ENCODE measurements at regions not wholly inside any gene's neighbourhood (a gene's known extent, or its start where the extent isn't known, plus 50 kb on each side); places are given as distances from the start of the nearest gene placed in this dataset.

DNA sequence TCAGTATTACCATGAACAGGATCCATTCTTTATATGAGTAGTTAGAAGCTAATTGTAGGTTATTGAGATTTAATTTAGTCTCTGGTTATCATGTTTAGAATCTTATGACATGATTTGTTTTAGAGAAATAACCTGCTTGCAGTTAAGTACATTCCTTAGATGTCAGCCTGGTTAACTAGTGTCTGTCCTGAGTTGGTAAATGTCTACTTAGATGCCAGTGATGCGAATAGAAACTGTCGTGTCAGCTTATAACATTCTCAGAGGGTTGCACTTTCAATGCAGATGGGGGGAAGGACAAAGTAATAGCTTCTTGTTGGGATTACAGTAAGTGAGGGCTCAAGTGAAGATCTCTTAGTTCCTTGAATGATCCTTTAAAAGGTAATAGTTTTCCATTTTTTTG lies 227.8 kb upstream of the SPRY1 start:
- TF ChIP-seq POLR2A (IDR thresholded peaks at IDR 0.05) = no peak
- TF ChIP-seq, protein P1, sequence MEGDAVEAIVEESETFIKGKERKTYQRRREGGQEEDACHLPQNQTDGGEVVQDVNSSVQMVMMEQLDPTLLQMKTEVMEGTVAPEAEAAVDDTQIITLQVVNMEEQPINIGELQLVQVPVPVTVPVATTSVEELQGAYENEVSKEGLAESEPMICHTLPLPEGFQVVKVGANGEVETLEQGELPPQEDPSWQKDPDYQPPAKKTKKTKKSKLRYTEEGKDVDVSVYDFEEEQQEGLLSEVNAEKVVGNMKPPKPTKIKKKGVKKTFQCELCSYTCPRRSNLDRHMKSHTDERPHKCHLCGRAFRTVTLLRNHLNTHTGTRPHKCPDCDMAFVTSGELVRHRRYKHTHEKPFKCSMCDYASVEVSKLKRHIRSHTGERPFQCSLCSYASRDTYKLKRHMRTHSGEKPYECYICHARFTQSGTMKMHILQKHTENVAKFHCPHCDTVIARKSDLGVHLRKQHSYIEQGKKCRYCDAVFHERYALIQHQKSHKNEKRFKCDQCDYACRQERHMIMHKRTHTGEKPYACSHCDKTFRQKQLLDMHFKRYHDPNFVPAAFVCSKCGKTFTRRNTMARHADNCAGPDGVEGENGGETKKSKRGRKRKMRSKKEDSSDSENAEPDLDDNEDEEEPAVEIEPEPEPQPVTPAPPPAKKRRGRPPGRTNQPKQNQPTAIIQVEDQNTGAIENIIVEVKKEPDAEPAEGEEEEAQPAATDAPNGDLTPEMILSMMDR (IDR thresholded peaks at IDR 0.05) = no peak
